ENCODE measurements at regions not wholly inside any gene's neighbourhood (a gene's known extent, or its start where the extent isn't known, plus 50 kb on each side); places are given as distances from the start of the nearest gene placed in this dataset.

- no peak for TF ChIP-seq EZH2 (optimal IDR thresholded peaks at IDR 0.05; ENCODE audit: low read depth, low read length)
- TF ChIP-seq EZH2phosphoT487 (IDR thresholded peaks at IDR 0.05; ENCODE audit: low read length) = no peak
Measured at GRCh38 chr13:68057836-68058235, 827.7 kb upstream of the PCDH9 start.
